NCI-H1694 treated with DMSO at 0.1 percent for 48 hours (cell line): ENCODE measurements at regions not wholly inside any gene's neighbourhood (a gene's known extent, or its start where the extent isn't known, plus 50 kb on each side); places are given as distances from the start of the nearest gene placed in this dataset.

ENCODE experiments used
- DNase-seq: peaks from one replicate; lab custom pipeline; 2025; lab: John Stamatoyannopoulos, UW

- no peak for DNase-seq
Observed at GRCh38 chr18:68467329-68467728, 247.6 kb downstream of the TMX3 start.

- DNase-seq = no peak
Observed at GRCh38 chr18:68466672-68467071, 248.2 kb downstream of the TMX3 start.

GRCh38 chr18:68462766-68463165 lies 252.1 kb downstream of the TMX3 start:
- no peak for DNase-seq

- DNase-seq = no peak
Observed at GRCh38 chr18:68462148-68462547, 252.8 kb downstream of the TMX3 start.

GRCh38 chr18:68461481-68462018 lies 253.4 kb downstream of the TMX3 start:
- no peak for DNase-seq

- no peak for DNase-seq
Observed at GRCh38 chr18:68459968-68460367, 254.9 kb downstream of the TMX3 start.

GRCh38 chr18:68456985-68457384 lies 257.9 kb downstream of the TMX3 start:
- DNase-seq = no peak

- DNase-seq = no peak
Observed at GRCh38 chr18:68455229-68455603, 259.7 kb downstream of the TMX3 start.

- no peak for DNase-seq
Observed at GRCh38 chr18:68454511-68455228, 260.2 kb downstream of the TMX3 start.

GRCh38 chr18:68449292-68449691 lies 265.6 kb downstream of the TMX3 start:
- DNase-seq = no peak

GRCh38 chr18:68448736-68449135 lies 266.2 kb downstream of the TMX3 start:
- no peak for DNase-seq

- DNase-seq = no peak
Observed at GRCh38 chr18:68447286-68447685, 267.6 kb downstream of the TMX3 start.

- no peak for DNase-seq
Observed at GRCh38 chr18:68445668-68446426, 269.1 kb downstream of the TMX3 start.

- DNase-seq = no peak
Observed at GRCh38 chr18:68445136-68445535, 269.8 kb downstream of the TMX3 start.

- no peak for DNase-seq
Observed at GRCh38 chr18:68441241-68441640, 273.7 kb downstream of the TMX3 start.

- no peak for DNase-seq
Observed at GRCh38 chr18:68440433-68440832, 274.5 kb downstream of the TMX3 start.

GRCh38 chr18:68439642-68440041 lies 275.3 kb downstream of the TMX3 start:
- no peak for DNase-seq

GRCh38 chr18:68438983-68439382 lies 275.9 kb downstream of the TMX3 start:
- DNase-seq = no peak

GRCh38 chr18:68438536-68438935 lies 276.4 kb downstream of the TMX3 start:
- no peak for DNase-seq

- DNase-seq = no peak
Observed at GRCh38 chr18:68436485-68436884, 278.4 kb downstream of the TMX3 start.

- no peak for DNase-seq
Observed at GRCh38 chr18:68435581-68435980, 279.3 kb downstream of the TMX3 start.

GRCh38 chr18:68431922-68432198 lies 283.0 kb downstream of the TMX3 start:
- DNase-seq = no peak

GRCh38 chr18:68431111-68431921 lies 283.6 kb downstream of the TMX3 start:
- no peak for DNase-seq
